ENCODE measurements at regions not wholly inside any gene's neighbourhood (a gene's known extent, or its start where the extent isn't known, plus 50 kb on each side); places are given as distances from the start of the nearest gene placed in this dataset.

- H3K27ac ChIP-seq (ENCODE audit: insufficient read depth, low read depth, low read length), result no peak overlapping the region
- H3K9me1 ChIP-seq (replicated peaks; ENCODE audit: control insufficient read depth, extremely low read depth, insufficient read depth, low read length), result no peaks in the 10 kb centered on the region
- BruUV-seq (replicated peaks), result no TSS peak
- CTCF ChIA-PET, result no interaction called here
- H3K27me3 ChIP-seq (ENCODE audit: control insufficient read depth in 2 of 2, insufficient read depth in 2 of 2, low read length in 2 of 2), result no peaks in the 10 kb centered on the region
- no peak for DNase-seq (ENCODE audit: low read depth, low spot score)
- dilution Hi-C loops (cut with MboI; ENCODE audit: extremely low pct_ligation_motif_present, low sequenced_read_pairs) (no loop called here), intact Hi-C loops (cut with micrococcal nuclease) (no loop called here)
- no peak overlapping the region for H3K4me3 ChIP-seq (replicated peaks in 1 of 3; ENCODE audit: insufficient read depth in 1 of 3, low read depth in 1 of 3, low read length in 3 of 3)
- H3K4me1 ChIP-seq (ENCODE audit: control insufficient read depth, extremely low read depth, insufficient read depth, low read length), result no peaks in the 10 kb centered on the region
- no peaks in the 10 kb centered on the region for H4K20me1 ChIP-seq (replicated peaks; ENCODE audit: control insufficient read depth, extremely low read depth, insufficient read depth, low read length)
- H3K9ac ChIP-seq (replicated peaks; ENCODE audit: extremely low read depth, insufficient read depth, low read length), result no peak overlapping the region
- H3K36me3 ChIP-seq (ENCODE audit: control insufficient read depth in 2 of 2, extremely low read depth in 1 of 2, insufficient read depth in 2 of 2, low read length in 2 of 2), result no peaks in the 10 kb centered on the region
- POLR2A ChIA-PET, result no interaction called here
- no peak overlapping the region for H3K4me2 ChIP-seq (ENCODE audit: insufficient read depth, low read length)
- no peak for FAIRE-seq
- no peak for TF ChIP-seq EZH2 (IDR thresholded peaks at IDR 0.05; ENCODE audit: borderline replicate concordance, low read depth, low read length, severe bottlenecking)
- TF ChIP-seq MAX (IDR thresholded peaks at IDR 0.05; ENCODE audit: insufficient read depth, insufficient read length), result no peak
- TF ChIP-seq POLR2AphosphoS5 (IDR thresholded peaks at IDR 0.05; ENCODE audit: insufficient read depth, low read depth, low read length), result no peak
- no peak for TF ChIP-seq JUN (IDR thresholded peaks at IDR 0.05; ENCODE audit: borderline replicate concordance, insufficient read depth, insufficient read length, low read depth)
- no peaks in the 10 kb centered on the region for H3K9me3 ChIP-seq (replicated peaks; ENCODE audit: control insufficient read depth, insufficient read depth, low read length)
- no peak overlapping the region for H2AFZ ChIP-seq (ENCODE audit: low read depth, low read length)
- no peaks in the 10 kb centered on the region for H3K79me2 ChIP-seq (ENCODE audit: control insufficient read depth, insufficient read depth, low read length)
Measured at GRCh38 chrX:3426552-3426951, 80.1 kb upstream of the MXRA5 start.

- Histone ChIP-seq H3K36me3 (ENCODE audit: control insufficient read depth in 2 of 2, extremely low read depth in 1 of 2, insufficient read depth in 2 of 2, low read length in 2 of 2) (no peaks in the 10 kb centered on the region), H3K4me1 (ENCODE audit: control insufficient read depth, extremely low read depth, insufficient read depth, low read length) (no peaks in the 10 kb centered on the region), H3K9ac (replicated peaks; ENCODE audit: extremely low read depth, insufficient read depth, low read length) (no peak overlapping the region), H3K4me3 (replicated peaks in 1 of 3; ENCODE audit: insufficient read depth in 1 of 3, low read depth in 1 of 3, low read length in 3 of 3) (no peak overlapping the region), H3K79me2 (ENCODE audit: control insufficient read depth, insufficient read depth, low read length) (no peaks in the 10 kb centered on the region), H3K4me2 (ENCODE audit: insufficient read depth, low read length) (no peak overlapping the region), H3K9me3 (replicated peaks; ENCODE audit: control insufficient read depth, insufficient read depth, low read length) (no peaks in the 10 kb centered on the region), H4K20me1 (replicated peaks; ENCODE audit: control insufficient read depth, extremely low read depth, insufficient read depth, low read length) (no peaks in the 10 kb centered on the region), H2AFZ (ENCODE audit: low read depth, low read length) (no peak overlapping the region), H3K27ac (ENCODE audit: insufficient read depth, low read depth, low read length) (no peak overlapping the region), H3K27me3 (ENCODE audit: control insufficient read depth in 2 of 2, insufficient read depth in 2 of 2, low read length in 2 of 2) (no peaks in the 10 kb centered on the region), H3K9me1 (replicated peaks; ENCODE audit: control insufficient read depth, extremely low read depth, insufficient read depth, low read length) (no peaks in the 10 kb centered on the region)
- ChIA-PET CTCF (no interaction called here), POLR2A (no interaction called here)
- dilution Hi-C loops (cut with MboI; ENCODE audit: extremely low pct_ligation_motif_present, low sequenced_read_pairs) (no loop called here), intact Hi-C loops (cut with micrococcal nuclease) (no loop called here)
- no TSS peak for BruUV-seq (replicated peaks)
- TF ChIP-seq MYC (IDR thresholded peaks at IDR 0.05; ENCODE audit: low read depth, low read length) (no peak), POLR2AphosphoS5 (IDR thresholded peaks at IDR 0.05; ENCODE audit: insufficient read depth, low read depth, low read length) (no peak), FOS (IDR thresholded peaks at IDR 0.05; ENCODE audit: borderline replicate concordance, insufficient read depth, low read length) (no peak), JUN (IDR thresholded peaks at IDR 0.05; ENCODE audit: borderline replicate concordance, insufficient read depth, insufficient read length, low read depth) (no peak), MAX (IDR thresholded peaks at IDR 0.05; ENCODE audit: insufficient read depth, insufficient read length) (no peak), GATA2 (IDR thresholded peaks at IDR 0.05; ENCODE audit: insufficient read depth, insufficient read length, low read depth, low read length) (no peak), EZH2 (IDR thresholded peaks at IDR 0.05; ENCODE audit: borderline replicate concordance, low read depth, low read length, severe bottlenecking) (no peak), POLR2A (IDR thresholded peaks at IDR 0.05; ENCODE audit: low read depth, low read length) (no peak), CTCF (IDR thresholded peaks at IDR 0.05; ENCODE audit: extremely low read depth in 1 of 2, insufficient read depth in 1 of 2, low read depth in 1 of 2, low read length in 2 of 2) (no peak)
- no peak for DNase-seq (ENCODE audit: low read depth, low spot score)
- no peak for FAIRE-seq
Measured at GRCh38 chrX:3425031-3425430, 78.6 kb upstream of the MXRA5 start.
